ENCODE measurements at regions not wholly inside any gene's neighbourhood (a gene's known extent, or its start where the extent isn't known, plus 50 kb on each side); places are given as distances from the start of the nearest gene placed in this dataset.

- Mint-ChIP-seq H3K27ac (no peak overlapping the region), H3K9me3 (no peaks in the 10 kb centered on the region), H3K36me3 (no peaks in the 10 kb centered on the region), H3K27me3 (ENCODE audit: low read depth in 2 of 2) (peaks cover 41 to 52% of the 10 kb centered on the region in 2 donors), H3K4me3 (no peak overlapping the region), H3K4me1 (no peaks in the 10 kb centered on the region)
- WGBS (ENCODE audit: insufficient coverage), result 53% methylated on average over 3 of the region's 4 CpGs
- TF ChIP-seq CTCF (IDR thresholded peaks at IDR 0.05), result no peak
- DNase-seq (peak in 1 of 2 donors; percentile 4), ATAC-seq (no peak)
- no peaks in the 10 kb centered on the region for H3K4me1 ChIP-seq (ENCODE audit: control insufficient read depth, insufficient read depth, low read length)
- H3K27me3 ChIP-seq (ENCODE audit: control insufficient read depth, insufficient read depth, low read length), result peaks cover 2% of the 10 kb centered on the region
- H3K4me3 ChIP-seq (ENCODE audit: low read length), result no peak overlapping the region
- H3K27ac ChIP-seq (ENCODE audit: low read length), result no peak overlapping the region
- intact Hi-C loops (cut with micrococcal nuclease), result no loop called here
- H3K9me3 ChIP-seq (ENCODE audit: control insufficient read depth, insufficient read depth, low read length), result no peaks in the 10 kb centered on the region
- no peaks in the 10 kb centered on the region for H3K36me3 ChIP-seq (ENCODE audit: control insufficient read depth, insufficient read depth, low read length)
Measured at GRCh38 chr1:147834181-147834580, 68.4 kb upstream of the GJA8 start.

- no peaks in the 10 kb centered on the region for H3K9me3 Mint-ChIP-seq
- Histone ChIP-seq H3K36me3 (ENCODE audit: control insufficient read depth, insufficient read depth, low read length) (no peaks in the 10 kb centered on the region), H3K9me3 (ENCODE audit: control insufficient read depth, insufficient read depth, low read length) (no peaks in the 10 kb centered on the region), H3K27ac (ENCODE audit: low read length) (no peak overlapping the region), H3K4me3 (ENCODE audit: low read length) (no peak overlapping the region), H3K27me3 (ENCODE audit: control insufficient read depth, insufficient read depth, low read length) (peaks cover 2% of the 10 kb centered on the region), H3K4me1 (ENCODE audit: control insufficient read depth, insufficient read depth, low read length) (no peaks in the 10 kb centered on the region)
- DNase-seq (no peak), ATAC-seq (no peak)
- H3K4me3 Mint-ChIP-seq, result no peak overlapping the region
- H3K27me3 Mint-ChIP-seq (ENCODE audit: low read depth in 2 of 2), result peaks cover 41 to 57% of the 10 kb centered on the region in 2 donors
- H3K27ac Mint-ChIP-seq, result no peak overlapping the region
- H3K36me3 Mint-ChIP-seq, result no peaks in the 10 kb centered on the region
- intact Hi-C loops (cut with micrococcal nuclease), result no loop called here
- no peaks in the 10 kb centered on the region for H3K4me1 Mint-ChIP-seq
- no peak for TF ChIP-seq CTCF (IDR thresholded peaks at IDR 0.05)
Measured at GRCh38 chr1:147834810-147835209, 67.8 kb upstream of the GJA8 start.

GRCh38 chr1:147837129-147837963, 65.2 kb upstream of the GJA8 start:
- ATAC-seq (no peak), DNase-seq (no peak)
- Mint-ChIP-seq H3K27me3 (ENCODE audit: low read depth in 2 of 2) (peaks cover 28 to 50% of the 10 kb centered on the region in 2 donors), H3K36me3 (no peaks in the 10 kb centered on the region), H3K27ac (no peak overlapping the region), H3K9me3 (no peaks in the 10 kb centered on the region), H3K4me3 (no peak overlapping the region), H3K4me1 (no peaks in the 10 kb centered on the region)
- intact Hi-C loops (cut with micrococcal nuclease), result no loop called here
- Histone ChIP-seq H3K36me3 (ENCODE audit: control insufficient read depth, insufficient read depth, low read length) (no peaks in the 10 kb centered on the region), H3K27ac (ENCODE audit: low read length) (no peak overlapping the region), H3K4me1 (ENCODE audit: control insufficient read depth, insufficient read depth, low read length) (no peaks in the 10 kb centered on the region), H3K27me3 (ENCODE audit: control insufficient read depth, insufficient read depth, low read length) (peaks cover 2% of the 10 kb centered on the region), H3K4me3 (ENCODE audit: low read length) (no peak overlapping the region), H3K9me3 (ENCODE audit: control insufficient read depth, insufficient read depth, low read length) (no peaks in the 10 kb centered on the region)
- no peak for TF ChIP-seq CTCF (IDR thresholded peaks at IDR 0.05)
- 90% methylated on average over 8 of the region's 11 CpGs for WGBS (ENCODE audit: insufficient coverage)

- no peak overlapping the region for H3K27ac ChIP-seq (ENCODE audit: low read length)
- no peaks in the 10 kb centered on the region for H3K4me1 ChIP-seq (ENCODE audit: control insufficient read depth, insufficient read depth, low read length)
- ATAC-seq (no peak), DNase-seq (no peak)
- no peaks in the 10 kb centered on the region for H3K9me3 Mint-ChIP-seq
- no peaks in the 10 kb centered on the region for H3K9me3 ChIP-seq (ENCODE audit: control insufficient read depth, insufficient read depth, low read length)
- no peaks in the 10 kb centered on the region for H3K36me3 ChIP-seq (ENCODE audit: control insufficient read depth, insufficient read depth, low read length)
- H3K36me3 Mint-ChIP-seq, result no peaks in the 10 kb centered on the region
- WGBS (ENCODE audit: insufficient coverage), result 63% methylated on average over 2 of the region's 2 CpGs
- H3K27ac Mint-ChIP-seq, result no peak overlapping the region
- no peak for TF ChIP-seq CTCF (IDR thresholded peaks at IDR 0.05)
- no peak overlapping the region for H3K4me3 Mint-ChIP-seq
- H3K4me3 ChIP-seq (ENCODE audit: low read length), result no peak overlapping the region
- H3K27me3 Mint-ChIP-seq (ENCODE audit: low read depth in 2 of 2), result peaks cover 23 to 50% of the 10 kb centered on the region in 2 donors
- H3K4me1 Mint-ChIP-seq, result no peaks in the 10 kb centered on the region
- H3K27me3 ChIP-seq (ENCODE audit: control insufficient read depth, insufficient read depth, low read length), result peaks cover 2% of the 10 kb centered on the region
- intact Hi-C loops (cut with micrococcal nuclease), result no loop called here
Measured at GRCh38 chr1:147837964-147838292, 64.7 kb upstream of the GJA8 start.

Measured in natural killer cell (primary cell).